Left hindlimb (tissue), 1 donor: ENCODE measurements at regions not wholly inside any gene's neighbourhood (a gene's known extent, or its start where the extent isn't known, plus 50 kb on each side); places are given as distances from the start of the nearest gene placed in this dataset.
"Not testable (repeated sequence)": the region's sequence is repeated elsewhere in the genome, so short reads cannot be mapped to it uniquely, and the experiment has no call there.

Experiments
- DNase-seq: peaks from one replicate; pipeline ENCODE4 v3.0.0-alpha.2; 2018

- no peak for DNase-seq
These were observed 73.6 kb downstream of the CYLC2 start for GRCh38 chr9:103068753-103069152.

- DNase-seq: no peak
These were observed 83.4 kb downstream of the CYLC2 start for GRCh38 chr9:103078581-103078980.

GRCh38 chr9:103082494-103082893 lies 87.4 kb downstream of the CYLC2 start:
- DNase-seq: no peak

DNA sequence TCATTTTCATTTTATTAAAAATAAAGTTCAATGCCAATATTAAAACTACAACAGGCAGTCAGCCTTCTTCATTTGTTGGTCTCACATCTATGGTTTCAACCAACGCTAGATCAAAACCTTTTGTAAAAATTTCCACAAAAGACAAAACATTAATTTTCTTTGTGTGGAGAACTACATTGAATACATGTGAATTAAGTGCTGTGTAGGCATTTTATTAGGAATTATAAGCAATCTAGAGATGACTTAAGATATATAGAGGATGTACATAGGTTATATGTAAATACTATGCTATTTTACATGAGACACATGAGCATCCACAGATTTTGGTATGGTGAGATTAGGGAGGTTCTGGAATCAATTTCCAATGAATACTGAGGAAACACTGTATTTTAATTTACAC lies 94.2 kb downstream of the CYLC2 start:
- no peak for DNase-seq

DNA sequence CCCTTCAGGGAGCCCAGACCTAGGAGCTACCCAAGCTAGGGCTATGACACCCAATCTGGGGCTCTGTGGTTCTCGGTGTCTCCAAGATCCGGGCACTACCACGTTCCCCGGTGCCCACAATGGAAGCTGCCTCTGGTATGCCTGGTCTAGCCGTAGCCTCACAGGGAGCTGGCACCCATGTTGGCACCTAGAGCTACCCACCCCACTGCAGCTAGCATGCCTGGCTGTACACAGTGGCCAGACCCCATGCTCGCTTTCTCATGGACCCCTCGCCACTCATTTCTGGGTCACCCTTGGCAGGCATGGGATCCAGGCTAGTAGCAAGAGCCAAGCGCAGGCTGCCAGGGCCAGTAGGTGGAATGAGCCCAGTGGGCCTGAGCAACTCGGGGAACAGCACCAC lies 109.0 kb downstream of the CYLC2 start:
- no peak for DNase-seq

GRCh38 chr9:103116246-103116645 lies 121.1 kb downstream of the CYLC2 start:
- DNase-seq: no peak

GRCh38 chr9:103126494-103126893 lies 131.4 kb downstream of the CYLC2 start:
- DNase-seq: no peak

DNA sequence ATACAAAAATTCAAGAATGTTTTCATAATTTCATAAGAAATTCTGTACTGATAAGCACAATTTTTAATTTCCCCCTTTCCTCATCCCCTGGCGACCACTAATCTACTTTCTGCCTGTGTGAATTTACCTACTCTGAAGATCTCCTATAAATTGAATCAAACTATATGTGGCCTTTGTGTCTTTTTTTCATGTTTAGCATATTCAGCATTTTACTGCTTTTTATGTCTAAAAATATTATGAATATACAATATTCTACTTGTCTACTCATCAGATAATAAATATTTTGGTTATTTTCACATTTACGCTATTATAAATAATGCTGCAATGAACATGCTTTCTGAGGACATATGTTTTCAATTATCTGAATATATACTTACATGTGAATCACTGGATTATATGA lies 144.8 kb downstream of the CYLC2 start:
- no peak for DNase-seq

DNA sequence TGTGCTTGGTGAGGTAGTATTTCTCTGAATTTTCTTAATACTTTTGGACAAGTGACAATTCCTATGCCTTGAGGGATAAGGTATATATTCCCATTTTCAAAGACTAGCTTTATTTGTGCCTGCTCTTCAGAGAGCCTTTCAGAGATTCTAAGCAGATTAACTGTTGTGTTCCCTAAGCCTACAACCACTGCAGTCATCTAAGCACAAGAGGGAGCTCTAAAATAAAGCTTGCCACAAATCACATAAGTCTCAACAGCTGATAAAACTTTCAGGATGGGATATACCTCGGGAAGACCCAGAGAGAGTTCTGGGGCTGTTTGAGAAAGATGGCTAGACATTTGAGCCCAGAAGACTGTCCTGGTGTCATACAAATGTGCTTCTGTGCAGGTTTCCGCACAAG lies 157.3 kb downstream of the CYLC2 start:
- no peak for DNase-seq

GRCh38 chr9:103167530-103167929 lies 172.4 kb downstream of the CYLC2 start:
- DNase-seq: no peak

GRCh38 chr9:103168254-103168653 lies 173.1 kb downstream of the CYLC2 start:
- no peak for DNase-seq

DNA sequence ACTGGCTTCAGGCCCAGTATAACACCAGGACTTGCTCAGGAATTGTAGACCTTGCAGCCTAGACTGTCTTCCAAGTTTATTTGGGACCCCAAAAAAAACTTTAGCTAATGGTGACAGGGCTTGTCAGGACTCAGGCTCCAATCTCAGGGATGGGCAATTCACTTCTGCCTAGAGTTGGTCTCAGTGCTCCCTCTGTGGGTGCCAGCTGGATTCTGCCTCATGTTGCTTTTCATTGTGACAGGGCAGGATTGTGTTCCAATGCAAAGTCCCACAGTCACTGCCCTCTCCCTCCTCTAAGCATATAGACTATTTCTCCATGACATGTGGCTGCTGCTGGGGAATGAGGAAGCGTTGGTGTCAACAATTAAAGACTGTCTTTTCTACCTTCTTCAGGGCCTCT lies 174.7 kb downstream of the CYLC2 start:
- no peak for DNase-seq

GRCh38 chr9:103183701-103184171 lies 188.6 kb downstream of the CYLC2 start:
- peak; percentile 37 for DNase-seq

- peak; percentile 24 for DNase-seq
These were observed 191.8 kb downstream of the CYLC2 start for GRCh38 chr9:103186959-103187358.

- DNase-seq: no peak
These were observed 193.7 kb downstream of the CYLC2 start for GRCh38 chr9:103188781-103189350.

DNA sequence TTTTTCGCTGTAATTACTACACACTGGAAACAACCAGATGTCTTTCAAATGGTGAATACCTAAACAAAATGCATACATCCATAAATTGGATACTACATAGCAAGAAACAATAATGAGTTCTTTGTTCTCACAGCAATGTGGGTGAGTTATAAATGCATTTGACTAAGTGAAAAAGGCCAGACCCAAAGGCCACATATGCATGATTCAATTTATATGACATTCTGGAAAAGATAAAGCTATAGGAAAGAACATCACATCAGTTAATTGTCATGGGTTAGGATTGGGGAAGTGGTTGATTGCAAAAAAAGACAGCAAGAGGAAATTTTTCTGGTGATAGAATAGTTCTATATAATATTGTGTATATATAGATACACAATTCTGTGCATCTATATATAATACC lies 198.9 kb downstream of the CYLC2 start:
- DNase-seq: no peak

DNA sequence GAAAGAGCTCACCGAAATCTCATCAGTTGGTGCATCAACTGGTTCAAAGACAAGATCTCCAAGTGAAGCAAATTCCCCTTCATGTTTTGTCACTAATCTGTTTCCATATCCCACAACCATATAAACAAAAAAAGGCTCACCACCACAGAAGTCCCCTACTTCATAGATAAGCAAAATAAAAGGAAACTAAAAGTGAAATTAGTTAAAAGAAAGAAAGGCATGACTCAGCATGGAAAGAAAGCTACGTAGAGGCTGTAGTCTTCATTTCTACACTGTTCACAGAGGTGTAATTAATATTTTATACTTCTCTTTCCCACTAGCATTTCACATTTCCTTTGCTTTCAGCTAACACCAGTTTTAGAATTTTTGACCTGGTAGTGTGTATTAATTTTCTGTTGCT lies 208.0 kb downstream of the CYLC2 start:
- no peak for DNase-seq

GRCh38 chr9:103205881-103206585 lies 210.9 kb downstream of the CYLC2 start:
- DNase-seq: not testable (repeated sequence)

DNA sequence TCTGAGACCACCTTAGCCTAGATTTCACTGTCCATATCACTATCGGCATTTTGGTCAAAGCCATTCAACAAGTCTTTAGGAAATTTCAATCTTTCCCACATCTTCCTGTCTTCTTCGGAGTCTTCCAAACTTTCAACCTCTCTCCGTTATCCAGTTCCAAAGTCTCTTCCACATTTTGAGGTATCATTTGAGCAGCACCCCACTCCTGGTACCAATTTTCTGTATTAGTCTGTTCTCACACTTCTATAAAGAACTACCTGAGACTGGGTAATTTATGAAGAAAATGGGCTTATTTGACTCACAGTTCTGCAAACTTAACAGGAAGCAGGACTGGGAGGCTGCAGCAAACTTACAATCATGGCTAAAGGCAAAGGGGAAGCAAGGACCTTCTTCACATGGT lies 215.5 kb downstream of the CYLC2 start:
- DNase-seq: no peak

GRCh38 chr9:103215197-103215596 lies 220.1 kb downstream of the CYLC2 start:
- DNase-seq: no peak

DNA sequence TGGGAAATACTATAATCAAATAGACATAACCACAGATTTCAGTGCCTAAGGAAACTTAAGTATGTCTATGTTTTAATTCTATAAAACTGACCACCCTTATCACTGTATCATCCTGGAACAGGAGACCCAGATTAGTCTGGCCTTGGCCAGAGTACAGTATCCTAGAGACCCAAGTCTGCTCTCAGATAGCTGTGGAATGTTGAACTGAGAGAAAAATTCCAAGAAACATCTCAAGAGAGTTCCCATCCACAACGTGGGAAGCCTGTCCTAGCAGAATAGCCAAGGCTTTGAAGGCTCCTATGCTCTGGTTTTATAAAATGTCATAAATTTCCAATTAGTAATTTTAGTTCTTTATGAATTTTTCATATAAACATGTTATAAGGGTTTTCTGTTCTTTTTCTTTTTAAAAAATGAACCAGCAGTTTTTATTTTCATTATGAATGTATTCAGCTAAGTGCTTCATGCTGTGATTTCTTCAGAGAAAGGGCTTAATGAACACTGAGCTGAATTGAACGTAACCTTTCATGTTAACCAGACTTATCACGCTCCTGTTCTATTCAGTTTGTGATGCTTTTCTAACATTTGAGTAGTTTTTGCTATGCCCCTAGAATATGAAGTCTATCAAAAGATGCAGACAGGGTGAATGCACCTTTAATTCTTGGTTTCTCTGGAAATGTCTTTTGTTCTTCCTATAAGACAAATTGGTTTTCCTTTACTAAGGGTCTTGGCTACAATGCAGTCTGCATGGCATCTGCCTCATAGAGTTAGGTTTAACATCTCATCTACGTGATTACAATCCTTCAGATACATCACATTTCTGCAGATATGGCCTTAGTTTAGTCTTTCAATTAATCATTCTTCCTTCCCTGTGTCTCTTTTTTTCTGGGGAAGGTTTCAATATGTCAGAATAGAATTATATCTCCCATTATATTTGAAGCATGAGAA lies 230.8 kb downstream of the CYLC2 start:
- DNase-seq: no peak

DNA sequence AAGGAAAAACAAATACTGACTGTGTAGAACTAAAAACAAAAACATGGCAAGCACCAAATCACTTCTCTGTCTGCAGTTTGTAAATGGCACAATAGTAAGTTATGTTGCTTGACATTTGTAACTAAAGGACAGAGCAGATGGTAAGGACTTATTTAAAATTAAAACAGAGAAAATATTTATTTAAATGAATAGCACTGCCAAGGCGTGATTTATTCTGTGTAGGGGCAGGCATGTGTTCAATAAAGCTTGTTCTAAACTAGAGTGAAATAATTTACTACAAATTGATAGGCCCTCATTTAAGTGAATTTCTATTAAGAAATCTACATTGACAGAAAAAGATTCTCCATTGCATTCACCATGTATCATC lies 231.5 kb downstream of the CYLC2 start:
- DNase-seq: no peak

DNA sequence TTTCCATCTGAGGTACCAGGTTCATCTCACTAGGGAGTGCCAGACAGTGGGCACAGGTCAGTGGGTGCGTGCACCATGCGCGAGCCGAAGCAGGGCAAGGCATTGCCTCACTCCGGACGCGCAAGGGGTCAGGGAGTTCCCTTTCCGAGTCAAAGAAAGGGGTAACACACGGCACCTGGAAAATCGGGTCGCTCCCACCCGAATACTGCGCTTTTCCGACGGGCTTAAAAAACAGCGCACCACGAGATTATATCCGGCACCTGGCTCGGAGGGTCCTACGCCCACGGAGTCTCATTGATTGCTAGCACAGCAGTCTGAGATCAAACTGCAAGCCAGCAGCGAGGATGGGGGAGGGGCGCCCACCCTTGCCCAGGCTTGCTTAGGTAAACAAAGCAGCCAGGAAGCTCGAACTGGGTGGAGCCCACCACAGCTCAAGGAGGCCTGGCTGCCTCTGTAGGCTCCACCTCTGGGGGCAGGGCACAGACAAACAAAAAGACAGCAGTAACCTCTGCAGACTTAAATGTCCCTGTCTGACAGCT lies 242.5 kb downstream of the CYLC2 start:
- not testable (repeated sequence) for DNase-seq

DNA sequence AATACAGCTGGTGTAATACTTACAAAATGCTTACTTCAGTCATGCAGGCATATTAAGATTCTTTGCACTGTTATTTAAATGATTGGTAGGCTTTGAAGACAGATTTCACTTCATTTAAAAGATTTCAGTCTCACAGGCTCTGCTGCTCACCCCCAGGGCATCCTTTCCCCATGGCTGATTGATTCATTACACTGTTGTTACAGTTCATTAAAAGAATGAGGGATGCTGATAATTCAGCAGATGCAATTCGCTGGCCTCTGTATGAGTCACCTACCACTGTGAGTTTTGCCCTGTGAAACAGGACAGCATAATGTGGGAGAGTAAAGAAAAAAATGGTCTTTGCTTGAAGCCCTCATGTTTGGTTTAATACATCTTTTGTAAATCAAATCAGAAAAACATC lies 246.9 kb downstream of the CYLC2 start:
- no peak for DNase-seq
